GM23338 (cell line): ENCODE measurements at regions not wholly inside any gene's neighbourhood (a gene's known extent, or its start where the extent isn't known, plus 50 kb on each side); places are given as distances from the start of the nearest gene placed in this dataset.

ENCODE experiments used
- ATAC-seq: fragments of 200-7000 bp; cut with Tn5 transposase; 3 replicates; pipeline ENCODE4 v1.9.1; 2020
- DNase-seq: peaks from one replicate; pipeline ENCODE4 v3.0.0-alpha.2; 2015; ENCODE audit warnings: low spot score
- H2AFZ ChIP-seq: fragments of 200-600 bp; sonication (generic); 2 replicates; pipeline ENCODE4 v1.8.0; 2016; ENCODE audit warnings: antibody characterized with exemption, mild to moderate bottlenecking, moderate library complexity
- H3F3A ChIP-seq: fragments of 200-600 bp; sonication (generic); replicated peaks from 2 replicates; pipeline ENCODE4 v1.8.0; 2017; ENCODE audit warnings: antibody characterized with exemption, mixed run types, low read depth
- H3K27ac ChIP-seq: fragments of 200-600 bp; sonication (generic); 2 replicates; pipeline ENCODE4 v1.6.1; 2016; ENCODE audit warnings: low read depth
- H3K27me3 ChIP-seq: fragments of 200-600 bp; sonication (generic); 2 replicates; pipeline ENCODE4 v1.8.0; 2016; ENCODE audit warnings: mild to moderate bottlenecking, mixed run types, moderate library complexity; ENCODE audit not compliant: insufficient read depth
- H3K36me3 ChIP-seq: fragments of 200-600 bp; sonication (generic); 2 replicates; pipeline ENCODE4 v1.8.0; 2016; ENCODE audit warnings: mild to moderate bottlenecking; ENCODE audit not compliant: insufficient read depth
- H3K4me1 ChIP-seq: fragments of 200-600 bp; sonication (generic); 2 replicates; pipeline ENCODE4 v1.8.0; 2016; ENCODE audit warnings: mild to moderate bottlenecking, moderate library complexity; ENCODE audit not compliant: insufficient read depth
- H3K4me2 ChIP-seq: fragments of 200-600 bp; sonication (generic); 2 replicates; pipeline ENCODE4 v1.7.1; 2017; ENCODE audit warnings: mixed run types
- H3K4me3 ChIP-seq: fragments of 200-600 bp; sonication (generic); 2 replicates; pipeline ENCODE4 v1.6.1; 2016; ENCODE audit warnings: mixed run types
- H3K79me2 ChIP-seq: fragments of 200-600 bp; sonication (generic); replicated peaks from 2 replicates; pipeline ENCODE4 v1.8.0; 2017; ENCODE audit warnings: mild to moderate bottlenecking; ENCODE audit not compliant: insufficient read depth
- H3K9me2 ChIP-seq: fragments of 200-600 bp; sonication (generic); 2 replicates; pipeline ENCODE4 v1.8.0; 2017; ENCODE audit not compliant: insufficient read depth
- H4K20me1 ChIP-seq: fragments of 200-600 bp; sonication (generic); replicated peaks from 2 replicates; pipeline ENCODE4 v1.8.0; 2017; ENCODE audit warnings: mild to moderate bottlenecking; ENCODE audit not compliant: insufficient read depth
- H3K27ac Mint-ChIP-seq: 2 replicates; pipeline ENCODE4 v1.8.0; 2020; ENCODE audit warnings: inconsistent platforms, mild to moderate bottlenecking, moderate library complexity, mixed read lengths
- H3K27me3 Mint-ChIP-seq: 3 replicates; pipeline ENCODE4 v1.8.0; 2022; ENCODE audit warnings: low read depth, mild to moderate bottlenecking, moderate library complexity, mixed read lengths, inconsistent platforms; ENCODE audit not compliant: insufficient read depth, poor library complexity
- H3K36me3 Mint-ChIP-seq: 3 replicates; pipeline ENCODE4 v1.8.0; 2021; ENCODE audit warnings: low read depth, mild to moderate bottlenecking, inconsistent platforms, moderate library complexity, mixed read lengths
- H3K4me1 Mint-ChIP-seq: 3 replicates; pipeline ENCODE4 v1.8.0; 2020; ENCODE audit warnings: mild to moderate bottlenecking, inconsistent platforms, mixed read lengths
- H3K4me3 Mint-ChIP-seq: 3 replicates; pipeline ENCODE4 v1.8.0; 2021; ENCODE audit warnings: moderate library complexity, mild to moderate bottlenecking, inconsistent platforms, mixed read lengths
- H3K9me3 Mint-ChIP-seq: 3 replicates; pipeline ENCODE4 v1.8.0; 2020; ENCODE audit warnings: moderate library complexity, mild to moderate bottlenecking, inconsistent platforms, mixed read lengths
- CREB1 ChIP-seq: fragments of 250-450 bp; sonication (Bioruptor Pico); IDR thresholded peaks from 2 replicates; pipeline ENCODE4 v1.5.0; 2020; ENCODE audit warnings: low read depth, mild to moderate bottlenecking, moderate library complexity
- EZH2phosphoT487 ChIP-seq: fragments of 200-600 bp; sonication (generic); IDR thresholded peaks from one replicate; pipeline ENCODE4 v1.8.1; 2018; ENCODE audit warnings: antibody characterized with exemption; ENCODE audit not compliant: unreplicated experiment
- JUNB ChIP-seq: IDR thresholded peaks from one replicate; pipeline ENCODE4 v1.6.1; 2016; ENCODE audit warnings: antibody characterized with exemption; ENCODE audit not compliant: unreplicated experiment
- NANOG ChIP-seq: IDR thresholded peaks from 2 replicates; pipeline ENCODE4 v1.6.1; 2016; ENCODE audit warnings: antibody characterized with exemption, borderline replicate concordance
- POLR2AphosphoS5 ChIP-seq: IDR thresholded peaks from 2 replicates; pipeline ENCODE4 v1.6.1; 2016; ENCODE audit warnings: antibody characterized with exemption, low read depth
- REST ChIP-seq: IDR thresholded peaks from one replicate; pipeline ENCODE4 v1.6.1; 2018; ENCODE audit warnings: antibody characterized with exemption; ENCODE audit not compliant: unreplicated experiment
- STAT1 ChIP-seq: IDR thresholded peaks from one replicate; pipeline ENCODE4 v1.6.1; 2016; ENCODE audit warnings: antibody characterized with exemption; ENCODE audit not compliant: unreplicated experiment
- ZNF114 ChIP-seq: fragments of 250-450 bp; sonication (Bioruptor Pico); IDR thresholded peaks from 2 replicates; pipeline ENCODE4 v1.5.0; 2020; ENCODE audit warnings: mild to moderate bottlenecking, moderate library complexity
- ZNF331 ChIP-seq: fragments of 250-450 bp; sonication (Bioruptor Pico); IDR thresholded peaks from 2 replicates; pipeline ENCODE4 v1.5.0; 2020; ENCODE audit warnings: low read depth, mild to moderate bottlenecking, moderate library complexity
- ZNF462 ChIP-seq: fragments of 250-450 bp; sonication (Bioruptor Pico); IDR thresholded peaks from 2 replicates; pipeline ENCODE4 v1.5.0; 2020; ENCODE audit warnings: mild to moderate bottlenecking, moderate library complexity
- TF ChIP-seq, protein P1 (sequence below), 2 experiments: fragments of 200-600 bp in 1 of 2; sonication (generic) in 1 of 2; conservative IDR thresholded peaks; 2 replicates each; pipeline versions ENCODE4 v1.5.1 to v1.6.1; 2016 to 2017; ENCODE audit warnings: antibody characterized with exemption in 2 of 2, low read depth in 2 of 2, mild to moderate bottlenecking in 2 of 2, moderate library complexity in 1 of 2
- TF ChIP-seq, protein P2 (sequence below): IDR thresholded peaks from 2 replicates; pipeline ENCODE4 v1.6.1; 2016; ENCODE audit warnings: antibody characterized with exemption

- DNase-seq (no peak), ATAC-seq (no peak)
- no peaks in the 10 kb centered on the region for H3K79me2 ChIP-seq
- Mint-ChIP-seq H3K4me1 (peaks cover 6% of the 10 kb centered on the region), H3K27me3 (peaks cover 1% of the 10 kb centered on the region), H3K27ac (no peak overlapping the region), H3K4me3 (no peak overlapping the region), H3K36me3 (peaks cover 5% of the 10 kb centered on the region; the same call in 1 of the 3 replicates), H3K9me3 (no peaks in the 10 kb centered on the region)
- H4K20me1 ChIP-seq: no peaks in the 10 kb centered on the region
- no peak overlapping the region for H2AFZ ChIP-seq
- H3K27me3 ChIP-seq: no peaks in the 10 kb centered on the region
- no peaks in the 10 kb centered on the region for H3K36me3 ChIP-seq
- no peak for TF ChIP-seq EZH2phosphoT487
- TF ChIP-seq STAT1: no peak
- no peak for TF ChIP-seq CREB1 (CRISPR knock-in tag)
- TF ChIP-seq ZNF331 (CRISPR knock-in tag): no peak
- no peak for TF ChIP-seq POLR2AphosphoS5
- TF ChIP-seq REST: no peak
- no peak for TF ChIP-seq ZNF114 (CRISPR knock-in tag)
- TF ChIP-seq JUNB: no peak
- TF ChIP-seq NANOG: no peak
- TF ChIP-seq, protein P1, sequence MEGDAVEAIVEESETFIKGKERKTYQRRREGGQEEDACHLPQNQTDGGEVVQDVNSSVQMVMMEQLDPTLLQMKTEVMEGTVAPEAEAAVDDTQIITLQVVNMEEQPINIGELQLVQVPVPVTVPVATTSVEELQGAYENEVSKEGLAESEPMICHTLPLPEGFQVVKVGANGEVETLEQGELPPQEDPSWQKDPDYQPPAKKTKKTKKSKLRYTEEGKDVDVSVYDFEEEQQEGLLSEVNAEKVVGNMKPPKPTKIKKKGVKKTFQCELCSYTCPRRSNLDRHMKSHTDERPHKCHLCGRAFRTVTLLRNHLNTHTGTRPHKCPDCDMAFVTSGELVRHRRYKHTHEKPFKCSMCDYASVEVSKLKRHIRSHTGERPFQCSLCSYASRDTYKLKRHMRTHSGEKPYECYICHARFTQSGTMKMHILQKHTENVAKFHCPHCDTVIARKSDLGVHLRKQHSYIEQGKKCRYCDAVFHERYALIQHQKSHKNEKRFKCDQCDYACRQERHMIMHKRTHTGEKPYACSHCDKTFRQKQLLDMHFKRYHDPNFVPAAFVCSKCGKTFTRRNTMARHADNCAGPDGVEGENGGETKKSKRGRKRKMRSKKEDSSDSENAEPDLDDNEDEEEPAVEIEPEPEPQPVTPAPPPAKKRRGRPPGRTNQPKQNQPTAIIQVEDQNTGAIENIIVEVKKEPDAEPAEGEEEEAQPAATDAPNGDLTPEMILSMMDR (conservative IDR thresholded peaks at IDR 0.05; ENCODE audit: low read depth in 2 of 2): no peak
- TF ChIP-seq, protein P2, sequence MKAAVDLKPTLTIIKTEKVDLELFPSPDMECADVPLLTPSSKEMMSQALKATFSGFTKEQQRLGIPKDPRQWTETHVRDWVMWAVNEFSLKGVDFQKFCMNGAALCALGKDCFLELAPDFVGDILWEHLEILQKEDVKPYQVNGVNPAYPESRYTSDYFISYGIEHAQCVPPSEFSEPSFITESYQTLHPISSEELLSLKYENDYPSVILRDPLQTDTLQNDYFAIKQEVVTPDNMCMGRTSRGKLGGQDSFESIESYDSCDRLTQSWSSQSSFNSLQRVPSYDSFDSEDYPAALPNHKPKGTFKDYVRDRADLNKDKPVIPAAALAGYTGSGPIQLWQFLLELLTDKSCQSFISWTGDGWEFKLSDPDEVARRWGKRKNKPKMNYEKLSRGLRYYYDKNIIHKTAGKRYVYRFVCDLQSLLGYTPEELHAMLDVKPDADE: no peak
- no peak for TF ChIP-seq ZNF462 (CRISPR knock-in tag)
- H3K4me2 ChIP-seq: no peak overlapping the region
- H3K4me3 ChIP-seq: no peak overlapping the region
- no peak overlapping the region for H3K27ac ChIP-seq
- no peaks in the 10 kb centered on the region for H3K9me2 ChIP-seq
- no peaks in the 10 kb centered on the region for H3F3A ChIP-seq
- no peaks in the 10 kb centered on the region for H3K4me1 ChIP-seq
Observed at GRCh38 chrX:6293716-6294115, 65.0 kb upstream of the NLGN4X start.
